ENCODE measurements at regions not wholly inside any gene's neighbourhood (a gene's known extent, or its start where the extent isn't known, plus 50 kb on each side); places are given as distances from the start of the nearest gene placed in this dataset.

DNA sequence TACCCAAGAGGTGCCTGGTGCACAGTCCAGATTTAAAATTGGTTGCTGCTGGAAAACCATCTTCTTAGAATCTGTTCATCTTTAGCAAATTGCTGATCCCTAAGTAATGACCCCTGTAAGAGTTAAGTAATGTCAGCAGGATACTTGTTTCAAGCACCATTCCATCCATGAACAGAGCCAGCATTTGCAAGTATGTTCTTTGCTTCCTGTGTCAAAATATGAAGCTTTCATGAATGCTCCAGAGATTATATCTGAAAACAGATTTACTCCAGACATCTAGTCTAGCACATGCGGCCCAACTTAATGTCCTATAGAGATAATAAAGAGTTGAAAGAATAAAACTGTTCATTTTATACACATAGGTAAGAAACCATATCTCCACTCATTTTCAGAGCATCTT, 98.7 kb upstream of the ZNF438 start:
- Mint-ChIP-seq H3K36me3 (ENCODE audit: insufficient read depth, unreplicated experiment) (no peaks in the 10 kb centered on the region), H3K27ac (ENCODE audit: unreplicated experiment) (no peak overlapping the region), H3K4me1 (ENCODE audit: low read depth, unreplicated experiment) (no peaks in the 10 kb centered on the region), H3K27me3 (ENCODE audit: insufficient read depth, unreplicated experiment) (no peaks in the 10 kb centered on the region), H3K9me3 (ENCODE audit: unreplicated experiment) (no peaks in the 10 kb centered on the region), H3K4me3 (ENCODE audit: unreplicated experiment) (no peak overlapping the region)
- CTCF ChIA-PET = no interaction called here
- TF ChIP-seq, protein P1, sequence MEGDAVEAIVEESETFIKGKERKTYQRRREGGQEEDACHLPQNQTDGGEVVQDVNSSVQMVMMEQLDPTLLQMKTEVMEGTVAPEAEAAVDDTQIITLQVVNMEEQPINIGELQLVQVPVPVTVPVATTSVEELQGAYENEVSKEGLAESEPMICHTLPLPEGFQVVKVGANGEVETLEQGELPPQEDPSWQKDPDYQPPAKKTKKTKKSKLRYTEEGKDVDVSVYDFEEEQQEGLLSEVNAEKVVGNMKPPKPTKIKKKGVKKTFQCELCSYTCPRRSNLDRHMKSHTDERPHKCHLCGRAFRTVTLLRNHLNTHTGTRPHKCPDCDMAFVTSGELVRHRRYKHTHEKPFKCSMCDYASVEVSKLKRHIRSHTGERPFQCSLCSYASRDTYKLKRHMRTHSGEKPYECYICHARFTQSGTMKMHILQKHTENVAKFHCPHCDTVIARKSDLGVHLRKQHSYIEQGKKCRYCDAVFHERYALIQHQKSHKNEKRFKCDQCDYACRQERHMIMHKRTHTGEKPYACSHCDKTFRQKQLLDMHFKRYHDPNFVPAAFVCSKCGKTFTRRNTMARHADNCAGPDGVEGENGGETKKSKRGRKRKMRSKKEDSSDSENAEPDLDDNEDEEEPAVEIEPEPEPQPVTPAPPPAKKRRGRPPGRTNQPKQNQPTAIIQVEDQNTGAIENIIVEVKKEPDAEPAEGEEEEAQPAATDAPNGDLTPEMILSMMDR (IDR thresholded peaks at IDR 0.05; ENCODE audit: insufficient read depth in 1 of 2, low read depth in 1 of 2, low read length in 1 of 2, severe bottlenecking in 1 of 2, unreplicated experiment in 1 of 2) = no peak
- intact Hi-C loops (cut with micrococcal nuclease; ENCODE audit: unreplicated experiment) = no loop called here
- Histone ChIP-seq H3K27me3 (replicated peaks; ENCODE audit: control insufficient read depth, insufficient read depth, low read length) (no peaks in the 10 kb centered on the region), H3K4me1 (peaks cover 6% of the 10 kb centered on the region; the same call in 1 of the 2 replicates), H3K9me3 (no peaks in the 10 kb centered on the region), H3K36me3 (ENCODE audit: control insufficient read depth, insufficient read depth, low read length) (no peaks in the 10 kb centered on the region), H3K4me3 (ENCODE audit: low read depth, low read length) (no peak overlapping the region)
- POLR2A ChIA-PET = no interaction called here
- BruUV-seq (replicated peaks) = no TSS peak
- DNase-seq = no peak

DNA sequence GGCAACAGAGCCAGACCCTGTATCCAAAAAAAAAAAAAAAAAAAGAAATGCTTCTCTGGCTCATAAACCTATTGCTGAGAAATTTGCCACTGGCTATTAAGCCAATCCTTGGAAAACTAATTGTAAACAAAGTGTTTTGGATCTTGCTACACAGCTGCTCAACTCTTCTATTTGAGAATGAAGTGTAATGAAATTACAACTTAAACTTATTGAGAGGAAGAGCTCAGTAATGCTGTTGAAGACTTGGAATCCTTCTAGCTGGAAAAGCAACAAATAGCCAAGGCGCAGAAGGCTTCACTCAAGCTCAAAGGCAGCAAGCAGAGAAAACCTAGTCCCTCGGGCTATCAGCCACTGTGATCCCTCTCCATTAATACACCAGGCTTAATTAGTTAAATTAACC, 99.6 kb upstream of the ZNF438 start:
- Mint-ChIP-seq H3K4me1 (ENCODE audit: low read depth, unreplicated experiment) (no peaks in the 10 kb centered on the region), H3K4me3 (ENCODE audit: unreplicated experiment) (no peak overlapping the region), H3K36me3 (ENCODE audit: insufficient read depth, unreplicated experiment) (no peaks in the 10 kb centered on the region), H3K27ac (ENCODE audit: unreplicated experiment) (no peak overlapping the region), H3K9me3 (ENCODE audit: unreplicated experiment) (no peaks in the 10 kb centered on the region), H3K27me3 (ENCODE audit: insufficient read depth, unreplicated experiment) (no peaks in the 10 kb centered on the region)
- peaks cover 6% of the 10 kb centered on the region; the same call in 1 of the 2 replicates for H3K4me1 ChIP-seq
- H3K36me3 ChIP-seq (ENCODE audit: control insufficient read depth, insufficient read depth, low read length) = no peaks in the 10 kb centered on the region
- ChIA-PET POLR2A (no interaction called here), CTCF (no interaction called here)
- H3K27me3 ChIP-seq (replicated peaks; ENCODE audit: control insufficient read depth, insufficient read depth, low read length) = no peaks in the 10 kb centered on the region
- H3K4me3 ChIP-seq (ENCODE audit: low read depth, low read length) = no peak overlapping the region
- TF ChIP-seq, protein P1 (IDR thresholded peaks at IDR 0.05; ENCODE audit: insufficient read depth in 1 of 2, low read depth in 1 of 2, low read length in 1 of 2, severe bottlenecking in 1 of 2, unreplicated experiment in 1 of 2) = no peak
- DNase-seq = no peak
- no TSS peak for BruUV-seq (replicated peaks)
- intact Hi-C loops (cut with micrococcal nuclease; ENCODE audit: unreplicated experiment) = no loop called here
- no peaks in the 10 kb centered on the region for H3K9me3 ChIP-seq

DNA sequence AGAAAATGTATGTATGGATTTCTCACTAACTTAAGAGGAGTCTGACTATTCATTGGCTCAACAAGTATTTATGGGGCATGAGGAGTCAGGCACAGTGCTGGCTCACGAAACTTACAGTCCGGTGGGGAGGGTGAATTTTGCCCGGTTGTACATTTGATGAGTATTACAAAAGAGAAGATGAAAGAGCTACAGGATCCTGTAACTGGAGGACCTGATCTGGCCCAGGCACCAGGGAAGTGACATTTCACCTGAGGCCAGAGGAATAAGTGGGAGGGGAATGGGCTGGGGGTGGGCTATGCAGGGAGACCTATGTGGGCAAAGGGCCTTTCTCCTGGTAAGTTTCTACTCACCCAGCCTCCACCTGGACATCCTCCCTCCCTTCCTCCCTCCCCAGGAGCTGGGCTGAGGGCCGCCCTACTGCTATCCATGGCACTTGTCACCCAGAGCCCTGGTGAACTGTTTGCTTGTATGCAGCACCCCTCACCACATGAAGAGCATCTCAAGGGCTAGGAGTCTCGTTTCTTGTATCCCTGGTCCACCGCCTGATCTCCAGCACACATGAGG, 101.1 kb upstream of the ZNF438 start:
- Mint-ChIP-seq H3K27ac (ENCODE audit: unreplicated experiment) (no peak overlapping the region), H3K9me3 (ENCODE audit: unreplicated experiment) (no peaks in the 10 kb centered on the region), H3K4me3 (ENCODE audit: unreplicated experiment) (peak overlapping the region; percentile 69), H3K27me3 (ENCODE audit: insufficient read depth, unreplicated experiment) (no peaks in the 10 kb centered on the region), H3K36me3 (ENCODE audit: insufficient read depth, unreplicated experiment) (no peaks in the 10 kb centered on the region), H3K4me1 (ENCODE audit: low read depth, unreplicated experiment) (no peaks in the 10 kb centered on the region)
- intact Hi-C loops (cut with micrococcal nuclease; ENCODE audit: unreplicated experiment) = loop anchor here (1.0 kb wide), 1 partner anchor 100 kb away; no protein-coding TSS in a partner anchor
- no peaks in the 10 kb centered on the region for H3K9me3 ChIP-seq
- BruUV-seq (replicated peaks) = no TSS peak
- no peaks in the 10 kb centered on the region for H3K36me3 ChIP-seq (ENCODE audit: control insufficient read depth, insufficient read depth, low read length)
- H3K4me1 ChIP-seq = peaks cover 6% of the 10 kb centered on the region; the same call in 1 of the 2 replicates
- ChIA-PET CTCF (no interaction called here), POLR2A (no interaction called here)
- no peaks in the 10 kb centered on the region for H3K27me3 ChIP-seq (replicated peaks; ENCODE audit: control insufficient read depth, insufficient read depth, low read length)
- no peak for DNase-seq
- no peak overlapping the region for H3K4me3 ChIP-seq (ENCODE audit: low read depth, low read length)
- TF ChIP-seq, protein P1 (IDR thresholded peaks at IDR 0.05; ENCODE audit: insufficient read depth in 1 of 2, low read depth in 1 of 2, low read length in 1 of 2, severe bottlenecking in 1 of 2, unreplicated experiment in 1 of 2) = no peak
